GM21529 (cell line): ENCODE measurements at regions not wholly inside any gene's neighbourhood (a gene's known extent, or its start where the extent isn't known, plus 50 kb on each side); places are given as distances from the start of the nearest gene placed in this dataset.
"Not testable (repeated sequence)": the region's sequence is repeated elsewhere in the genome, so short reads cannot be mapped to it uniquely, and the experiment has no call there.

ENCODE experiments used
- ATAC-seq: cut with Tn5 transposase; IDR thresholded peaks from one replicate; pipeline ENCODE4 v1.9.1; 2021; ENCODE audit not compliant: unreplicated experiment

DNA sequence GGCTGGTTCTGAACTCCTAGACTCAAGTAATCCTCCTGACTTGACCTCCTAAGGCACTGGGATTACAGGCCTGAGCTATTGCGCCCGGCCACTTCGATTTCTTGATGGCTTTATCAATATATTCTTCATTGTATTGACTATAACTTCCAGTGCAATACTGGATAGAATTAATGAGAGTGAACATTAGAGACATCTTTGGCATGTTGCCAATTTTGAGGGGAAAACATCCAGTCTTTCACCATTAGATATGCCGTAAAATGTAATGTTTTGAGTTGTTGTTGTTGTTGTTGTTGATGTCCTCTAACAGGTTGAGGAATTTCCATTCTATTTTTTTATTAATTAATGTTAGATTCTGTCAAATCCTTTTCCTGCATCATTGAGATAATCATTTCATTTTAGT, 578.9 kb downstream of the ZWINT start:
- ATAC-seq: no peak

DNA sequence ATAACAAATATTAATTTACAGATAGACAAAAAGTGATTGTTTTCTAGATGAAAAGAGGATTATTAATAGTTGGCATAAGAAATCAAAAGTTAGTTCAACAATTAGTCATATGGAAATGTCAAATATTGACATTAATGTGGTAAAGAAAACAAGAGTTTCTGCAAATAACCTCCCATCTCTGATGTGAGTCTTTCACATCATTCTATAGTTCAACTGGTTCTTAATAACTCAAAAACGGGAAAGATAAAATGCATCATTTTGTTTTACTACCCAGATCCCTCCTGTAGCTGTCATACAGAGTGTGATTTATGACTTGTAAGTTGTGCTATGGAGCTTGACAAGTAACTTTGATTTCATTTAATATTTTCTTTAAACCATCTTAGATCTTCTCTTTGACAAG, 594.8 kb downstream of the ZWINT start:
- no peak for ATAC-seq

GRCh38 chr10:55750458-55750857, 610.6 kb downstream of the ZWINT start:
- no peak for ATAC-seq

DNA sequence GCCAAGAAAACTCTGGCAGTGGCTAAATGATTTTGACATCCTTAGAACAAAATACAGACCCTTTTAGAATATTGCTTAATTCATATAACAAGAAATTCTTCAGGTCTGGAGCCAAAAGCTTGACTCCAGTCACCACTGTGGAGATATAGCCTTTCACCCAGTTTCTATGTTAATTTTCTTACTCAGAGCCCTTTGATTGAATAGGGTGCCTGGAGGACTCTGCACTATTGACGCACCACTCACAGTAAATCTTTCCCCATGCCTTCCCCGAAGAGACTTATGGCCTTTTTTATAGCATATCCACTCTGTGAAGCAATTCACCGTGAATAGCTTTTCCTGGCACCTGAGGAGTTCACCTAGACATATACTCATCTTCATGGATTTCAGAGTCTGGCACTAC, 613.8 kb downstream of the ZWINT start:
- ATAC-seq: no peak

GRCh38 chr10:55746002-55746401, 615.1 kb downstream of the ZWINT start:
- no peak for ATAC-seq

- ATAC-seq: no peak
Observed at GRCh38 chr10:55742487-55742886, 618.6 kb downstream of the ZWINT start.

- peak; percentile 52 for ATAC-seq
Observed at GRCh38 chr10:55740767-55741166, 620.3 kb downstream of the ZWINT start.

GRCh38 chr10:55740110-55740509, 620.9 kb downstream of the ZWINT start:
- no peak for ATAC-seq

DNA sequence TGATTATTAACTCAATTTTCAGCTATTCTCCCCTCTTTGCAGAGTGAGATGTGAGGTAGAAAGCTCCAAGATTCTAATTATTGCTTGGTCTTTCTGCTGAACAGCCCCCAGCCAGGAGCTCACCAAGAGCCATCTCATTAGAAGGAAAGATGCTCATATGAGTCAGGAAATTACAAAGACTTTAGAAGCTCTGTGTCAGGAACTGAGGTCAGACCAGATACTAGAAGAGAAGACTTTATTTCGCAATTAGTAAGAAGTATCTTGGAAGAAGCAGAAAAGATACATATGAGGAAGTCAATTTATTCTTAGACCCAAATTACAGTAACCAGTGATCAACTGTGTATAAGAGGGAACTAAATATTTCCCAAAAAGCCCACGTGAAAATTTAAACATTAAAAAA, 626.9 kb downstream of the ZWINT start:
- no peak for ATAC-seq

DNA sequence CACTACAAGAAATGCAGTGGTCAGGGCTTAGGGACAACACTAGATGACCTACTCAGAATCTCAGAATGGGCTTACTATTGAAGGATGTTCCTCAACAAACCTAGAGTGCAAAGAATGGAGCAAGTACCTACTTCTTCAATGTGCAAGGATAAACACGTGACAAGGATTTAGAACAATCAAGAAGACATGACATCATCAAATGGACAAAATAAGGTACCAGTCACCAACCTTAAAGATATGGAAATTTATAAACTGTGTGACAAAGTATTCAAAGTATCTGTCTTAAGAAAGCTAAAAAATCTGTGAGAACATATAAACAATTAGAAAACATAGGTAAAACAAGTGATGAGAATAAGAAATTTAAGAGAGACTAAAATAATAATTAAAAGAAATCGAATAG, 656.1 kb downstream of the ZWINT start:
- no peak for ATAC-seq

GRCh38 chr10:55668326-55668922, 692.6 kb downstream of the ZWINT start:
- ATAC-seq: no peak

GRCh38 chr10:55653531-55653930, 707.5 kb downstream of the ZWINT start:
- no peak for ATAC-seq

GRCh38 chr10:55641601-55642000, 719.5 kb downstream of the ZWINT start:
- no peak for ATAC-seq

- peak; percentile 78 for ATAC-seq
Observed at GRCh38 chr10:55631071-55631654, 729.9 kb downstream of the ZWINT start.

DNA sequence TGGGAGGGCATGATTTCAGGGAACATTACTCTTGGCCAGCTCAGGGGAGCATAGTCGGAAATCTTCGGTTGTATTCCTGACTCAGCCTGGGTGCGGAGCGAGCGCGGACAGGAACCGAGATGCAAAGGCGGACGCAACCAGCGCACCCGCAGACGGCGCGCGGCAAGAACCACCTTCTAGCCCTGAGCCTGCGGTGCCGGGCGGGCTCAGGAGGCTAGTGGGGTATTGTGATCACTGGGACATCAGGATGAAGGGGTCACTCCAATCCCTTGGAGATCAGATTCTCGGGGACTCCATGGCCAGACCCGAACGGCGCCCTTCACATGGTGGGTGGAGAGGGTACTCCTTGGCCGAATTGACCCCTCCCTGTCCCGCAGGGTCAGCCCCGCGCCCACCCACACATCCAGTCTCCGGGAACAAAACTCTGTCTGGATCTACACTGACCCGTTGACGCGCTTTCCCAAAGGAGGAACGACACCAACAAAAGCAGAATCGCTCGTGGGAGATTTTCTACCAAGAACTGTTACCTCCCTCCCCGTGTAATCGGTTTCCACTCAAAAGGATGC, 730.5 kb downstream of the ZWINT start:
- ATAC-seq: no peak

GRCh38 chr10:55629793-55630490, 731.1 kb downstream of the ZWINT start:
- ATAC-seq: no peak

- no peak for ATAC-seq
Observed at GRCh38 chr10:55628260-55628701, 732.8 kb downstream of the ZWINT start.

DNA sequence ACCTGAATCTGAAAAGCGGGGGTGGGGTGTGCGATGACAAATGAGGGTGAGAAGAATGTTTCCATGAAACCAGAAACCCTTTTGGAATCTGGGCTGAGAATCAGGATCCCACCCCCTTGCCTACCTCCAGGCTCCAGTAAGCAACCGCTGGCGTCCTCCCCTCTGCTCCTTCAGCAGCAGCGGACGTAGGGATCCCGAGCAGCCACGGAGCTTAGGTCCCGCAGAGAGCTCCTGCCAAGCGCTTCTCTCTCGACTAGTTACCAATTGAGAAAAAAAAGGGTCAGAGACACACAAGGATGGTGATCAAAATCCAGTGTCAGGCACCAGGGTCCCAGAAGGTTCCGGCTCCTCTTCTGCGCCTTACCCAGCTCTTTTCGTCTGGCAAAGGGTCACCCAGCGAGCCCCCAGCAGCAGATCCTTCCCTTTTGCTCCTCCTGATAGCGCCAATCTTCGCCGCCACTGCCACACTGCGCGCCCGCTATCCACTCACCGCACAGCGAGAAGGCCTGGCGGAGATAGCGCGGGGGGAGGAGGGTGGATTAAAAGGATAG, 733.5 kb downstream of the ZWINT start:
- no peak for ATAC-seq

- not testable (repeated sequence) for ATAC-seq
Observed at GRCh38 chr10:55601690-55602478, 759.2 kb downstream of the ZWINT start.

GRCh38 chr10:55551603-55552002, 750.6 kb upstream of the PCDH15 start:
- ATAC-seq: no peak

- ATAC-seq: no peak
Observed at GRCh38 chr10:55550236-55550635, 749.2 kb upstream of the PCDH15 start.
